ENCODE measurements at regions not wholly inside any gene's neighbourhood (a gene's known extent, or its start where the extent isn't known, plus 50 kb on each side); places are given as distances from the start of the nearest gene placed in this dataset.
"Not testable (repeated sequence)": the region's sequence is repeated elsewhere in the genome, so short reads cannot be mapped to it uniquely, and the experiment has no call there.

DNA sequence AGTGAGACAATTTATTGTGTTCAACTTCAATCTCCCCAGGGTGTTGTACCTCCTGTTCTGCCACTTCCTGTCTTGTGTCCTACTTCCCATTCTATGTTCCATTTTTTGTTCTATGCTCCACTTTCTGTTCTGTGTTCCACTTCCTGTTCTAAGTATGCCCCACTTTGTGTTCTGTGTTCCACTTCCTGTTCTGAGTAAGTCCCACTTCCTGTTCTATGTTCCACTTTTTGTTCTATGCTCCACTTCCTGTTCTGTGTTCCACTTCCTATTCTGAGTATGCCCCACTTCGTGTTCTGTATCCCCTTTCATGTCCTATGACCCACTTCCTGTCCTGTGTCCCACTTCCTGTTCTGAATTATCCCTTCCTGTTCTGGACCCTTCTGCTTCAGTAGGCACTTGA, 732.7 kb downstream of the TBC1D22A start:
- H3K27ac ChIP-seq: no peak overlapping the region
- H3K27me3 ChIP-seq: peaks cover 0 to 24% (median 0%) of the 10 kb centered on the region in 4 donors
- no peak for DNase-seq
- H3K9me3 ChIP-seq: no peaks in the 10 kb centered on the region
- H3K4me1 ChIP-seq: no peaks in the 10 kb centered on the region
- intact Hi-C loops (cut with DNase I): no loop called here
- no peak overlapping the region for H3K4me3 ChIP-seq
- TF ChIP-seq, protein P1, sequence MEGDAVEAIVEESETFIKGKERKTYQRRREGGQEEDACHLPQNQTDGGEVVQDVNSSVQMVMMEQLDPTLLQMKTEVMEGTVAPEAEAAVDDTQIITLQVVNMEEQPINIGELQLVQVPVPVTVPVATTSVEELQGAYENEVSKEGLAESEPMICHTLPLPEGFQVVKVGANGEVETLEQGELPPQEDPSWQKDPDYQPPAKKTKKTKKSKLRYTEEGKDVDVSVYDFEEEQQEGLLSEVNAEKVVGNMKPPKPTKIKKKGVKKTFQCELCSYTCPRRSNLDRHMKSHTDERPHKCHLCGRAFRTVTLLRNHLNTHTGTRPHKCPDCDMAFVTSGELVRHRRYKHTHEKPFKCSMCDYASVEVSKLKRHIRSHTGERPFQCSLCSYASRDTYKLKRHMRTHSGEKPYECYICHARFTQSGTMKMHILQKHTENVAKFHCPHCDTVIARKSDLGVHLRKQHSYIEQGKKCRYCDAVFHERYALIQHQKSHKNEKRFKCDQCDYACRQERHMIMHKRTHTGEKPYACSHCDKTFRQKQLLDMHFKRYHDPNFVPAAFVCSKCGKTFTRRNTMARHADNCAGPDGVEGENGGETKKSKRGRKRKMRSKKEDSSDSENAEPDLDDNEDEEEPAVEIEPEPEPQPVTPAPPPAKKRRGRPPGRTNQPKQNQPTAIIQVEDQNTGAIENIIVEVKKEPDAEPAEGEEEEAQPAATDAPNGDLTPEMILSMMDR (IDR thresholded peaks at IDR 0.05): no peak
- no peak for TF ChIP-seq POLR2A (IDR thresholded peaks at IDR 0.05)
- 10 to 61% methylated on average over 1 of the region's 1 CpG for WGBS, 2 donors
- H3K36me3 ChIP-seq: no peaks in the 10 kb centered on the region

DNA sequence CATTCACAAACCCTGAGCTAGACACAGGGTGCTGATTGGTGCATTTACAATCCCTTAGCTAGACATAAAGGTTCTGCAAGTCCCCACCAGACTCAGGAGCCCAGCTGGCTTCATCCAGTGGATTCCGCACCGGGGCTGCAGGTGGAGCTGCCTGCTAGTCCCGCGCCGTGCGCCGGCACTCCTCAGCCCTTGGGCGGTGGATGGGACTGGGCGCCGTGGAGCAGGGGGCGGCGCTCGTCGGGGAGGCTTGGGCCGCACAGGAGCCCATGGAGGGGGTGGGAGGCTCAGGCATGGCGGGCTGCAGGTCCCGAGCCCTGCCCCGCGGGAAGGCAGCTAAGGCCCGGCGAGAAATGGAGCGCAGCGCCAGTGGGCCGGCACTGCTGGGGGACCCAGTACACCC, 725.7 kb downstream of the TBC1D22A start:
- DNase-seq; intact Hi-C loops (cut with DNase I); H3K4me3 ChIP-seq; H3K9me3 ChIP-seq; H3K36me3 ChIP-seq; H3K27ac ChIP-seq; H3K27me3 ChIP-seq: not testable (repeated sequence)
- WGBS, 2 donors: no CpG with 5 or more reads among the region's 24 CpGs
- H3K4me1 ChIP-seq: peaks cover 0 to 20% (median 0%) of the 10 kb centered on the region in 3 donors

DNA sequence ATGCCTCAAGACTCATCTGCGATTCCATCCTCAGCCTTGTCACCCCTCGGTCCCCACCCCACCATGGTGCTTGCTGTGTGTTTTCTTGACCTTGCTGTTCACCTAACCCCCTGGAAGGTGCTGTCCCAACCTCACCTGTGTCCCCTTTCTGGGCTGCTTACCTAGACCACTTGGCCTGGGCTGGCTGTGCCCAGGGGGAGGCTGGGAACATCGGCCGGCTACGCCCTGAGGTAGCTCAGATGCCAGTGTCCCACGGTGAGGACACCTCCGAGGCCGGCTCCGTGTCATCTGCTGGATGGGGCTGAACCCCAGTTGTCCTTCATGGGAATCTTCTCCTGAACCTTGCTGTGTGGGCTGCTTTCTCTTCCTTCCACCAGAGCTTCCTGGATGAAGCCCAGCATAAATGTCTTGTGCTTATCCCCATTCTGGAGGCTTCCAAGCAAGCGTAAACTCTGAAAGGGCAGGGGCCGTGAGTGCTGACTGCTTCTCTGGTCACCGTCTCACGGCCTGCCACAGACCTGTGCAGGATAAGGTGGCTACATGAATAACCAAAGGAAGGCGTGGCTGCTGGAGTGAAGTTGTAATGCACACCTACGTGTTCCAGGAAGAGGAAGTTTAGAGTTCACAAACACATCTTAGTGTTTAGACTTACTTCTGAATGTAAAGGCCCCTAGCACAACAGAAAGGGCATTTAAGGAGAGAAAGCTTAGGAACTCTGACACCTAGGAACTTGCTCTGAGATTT, 724.3 kb downstream of the TBC1D22A start:
- no peak for DNase-seq
- peak in 1 of 4 donors; percentile 40 for TF ChIP-seq POLR2A (IDR thresholded peaks at IDR 0.05)
- TF ChIP-seq, protein P1 (IDR thresholded peaks at IDR 0.05): no peak
- no peaks in the 10 kb centered on the region for H3K9me3 ChIP-seq
- peak overlapping the region in 2 of 4 donors; percentile 42 to 62 for H3K27ac ChIP-seq
- intact Hi-C loops (cut with DNase I): no loop called here
- peaks cover 0 to 3% (median 0%) of the 10 kb centered on the region in 4 donors for H3K27me3 ChIP-seq
- H3K36me3 ChIP-seq: no peaks in the 10 kb centered on the region
- peaks cover 0 to 20% (median 0%) of the 10 kb centered on the region in 3 donors for H3K4me1 ChIP-seq
- H3K4me3 ChIP-seq: peak overlapping the region in 2 of 4 donors; percentile 6 to 38
- WGBS, 2 donors: 49 to 68% methylated on average over 7 to 11 of the region's 15 CpGs

GRCh38 chr22:47484960-47485569, 722.6 kb downstream of the TBC1D22A start:
- peak overlapping the region in 1 of 4 donors; percentile 62 for H3K27ac ChIP-seq
- peaks cover 0 to 6% (median 0%) of the 10 kb centered on the region in 4 donors for H3K27me3 ChIP-seq
- WGBS, 2 donors: 44 to 49% methylated on average over 4 of the region's 4 CpGs
- no peaks in the 10 kb centered on the region for H3K36me3 ChIP-seq
- TF ChIP-seq POLR2A (IDR thresholded peaks at IDR 0.05): no peak
- TF ChIP-seq, protein P1 (IDR thresholded peaks at IDR 0.05): no peak
- H3K4me3 ChIP-seq: peak overlapping the region in 1 of 4 donors; percentile 38
- no peak for DNase-seq
- intact Hi-C loops (cut with DNase I): no loop called here
- H3K9me3 ChIP-seq: no peaks in the 10 kb centered on the region
- H3K4me1 ChIP-seq: peaks cover 0 to 20% (median 0%) of the 10 kb centered on the region in 3 donors

- peaks cover 0 to 9% (median 0%) of the 10 kb centered on the region in 3 donors for H3K4me1 ChIP-seq
- no peak for DNase-seq
- H3K27ac ChIP-seq: no peak overlapping the region
- TF ChIP-seq, protein P1 (IDR thresholded peaks at IDR 0.05): no peak
- no peak for TF ChIP-seq POLR2A (IDR thresholded peaks at IDR 0.05)
- intact Hi-C loops (cut with DNase I): no loop called here
- H3K36me3 ChIP-seq: no peaks in the 10 kb centered on the region
- peaks cover 0 to 12% (median 0%) of the 10 kb centered on the region in 4 donors for H3K27me3 ChIP-seq
- WGBS, 2 donors: 89 to 93% methylated on average over 3 of the region's 3 CpGs
- H3K4me3 ChIP-seq: no peak overlapping the region
- no peaks in the 10 kb centered on the region for H3K9me3 ChIP-seq
Observed at GRCh38 chr22:47476231-47476630, 713.8 kb downstream of the TBC1D22A start.

All from esophagus squamous epithelium (tissue), 5 donors.